Gastrocnemius medialis (tissue), 4 donors: ENCODE measurements at regions not wholly inside any gene's neighbourhood (a gene's known extent, or its start where the extent isn't known, plus 50 kb on each side); places are given as distances from the start of the nearest gene placed in this dataset.
"Not testable (repeated sequence)": the region's sequence is repeated elsewhere in the genome, so short reads cannot be mapped to it uniquely, and the experiment has no call there.

Experiments used
- CTCF ChIP-seq, 5 experiments: fragments of 450-650 bp in 3 of 5; fragments of 200-600 bp in 2 of 5; sonication (generic) in 2 of 5; IDR thresholded peaks in 4 of 5; conservative IDR thresholded peaks in 1 of 5; 1 replicate in 4 of 5; 2 replicates in 1 of 5; pipeline ENCODE4 v1.5.1; 2016 to 2019; ENCODE audit warnings: antibody characterized with exemption in 5 of 5, mild to moderate bottlenecking in 3 of 5, moderate library complexity in 3 of 5
- POLR2A ChIP-seq, 2 donors: fragments of 450-650 bp; IDR thresholded peaks; one replicate each; pipeline ENCODE4 v1.6.1; 2017; ENCODE audit warnings: antibody characterized with exemption in 2 of 2, mild to moderate bottlenecking in 2 of 2, moderate library complexity in 2 of 2

DNA sequence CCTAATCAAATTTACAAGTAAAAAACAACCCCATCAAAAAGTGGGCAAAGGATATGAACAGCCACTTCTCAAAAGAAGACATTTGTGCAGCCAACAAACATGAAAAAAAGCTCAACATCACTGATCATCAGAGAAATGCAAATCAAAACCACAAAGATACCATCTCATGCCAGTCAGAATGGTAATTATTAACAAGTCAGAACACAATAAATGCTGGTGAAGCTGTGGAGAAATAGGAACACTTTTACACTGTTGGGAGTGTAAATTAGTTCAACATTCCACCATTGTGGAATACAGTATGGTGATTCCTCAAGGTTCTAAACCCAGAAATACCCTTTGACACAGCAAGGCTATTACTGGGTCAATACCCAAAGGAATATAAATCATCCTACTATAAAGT lies 200.5 kb upstream of the SLC16A7 start:
- TF ChIP-seq CTCF (IDR thresholded peaks at IDR 0.05 in 4 of 5, conservative IDR thresholded peaks at IDR 0.05 in 1 of 5); POLR2A (IDR thresholded peaks at IDR 0.05): not testable (repeated sequence)
